Astrocyte of the spinal cord (primary cell): ENCODE measurements at regions not wholly inside any gene's neighbourhood (a gene's known extent, or its start where the extent isn't known, plus 50 kb on each side); places are given as distances from the start of the nearest gene placed in this dataset.
A peak's percentile ranks its signal among the peaks of the same experiment; 100 is the strongest.

Experiments
- DNase-seq: peaks from one replicate; pipeline ENCODE4 v3.0.0; 2011; ENCODE audit warnings: low read depth, low spot score
- H3K4me3 ChIP-seq: 2 replicates; pipeline ENCODE4 v1.5.1; 2011; ENCODE audit warnings: low read depth, mild to moderate bottlenecking, low read length, moderate library complexity
- in situ Hi-C: cut with HindIII; loops from 2 replicates; pipeline ENCODE4 v1.10.0; 2017; ENCODE audit warnings: low sequenced_read_pairs
- TF ChIP-seq, protein P1 (sequence below): IDR thresholded peaks from 2 replicates; pipeline ENCODE4 v1.5.1; 2012; ENCODE audit warnings: low read depth, mild to moderate bottlenecking, low read length, inconsistent platforms

DNA sequence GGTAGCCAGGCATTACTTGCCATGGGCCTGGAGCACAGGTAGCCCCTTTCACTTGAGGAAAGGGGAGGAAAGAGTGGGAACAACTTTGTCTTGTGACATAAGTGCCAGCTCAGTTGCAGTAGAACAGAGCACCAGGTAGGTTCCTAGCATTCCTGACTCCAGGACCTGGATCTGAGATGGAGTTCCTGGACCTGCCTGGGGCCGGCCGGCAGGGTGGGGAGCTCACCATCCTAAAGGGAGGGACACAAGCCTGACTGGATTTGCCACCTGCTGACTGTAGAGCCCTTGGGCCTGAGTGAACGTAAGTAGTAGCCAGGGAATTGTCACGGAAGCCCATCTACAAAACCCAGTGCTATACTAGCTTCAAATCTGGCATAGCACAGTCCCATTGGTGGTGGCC, 653.3 kb upstream of the CDH6 start:
- TF ChIP-seq, protein P1, sequence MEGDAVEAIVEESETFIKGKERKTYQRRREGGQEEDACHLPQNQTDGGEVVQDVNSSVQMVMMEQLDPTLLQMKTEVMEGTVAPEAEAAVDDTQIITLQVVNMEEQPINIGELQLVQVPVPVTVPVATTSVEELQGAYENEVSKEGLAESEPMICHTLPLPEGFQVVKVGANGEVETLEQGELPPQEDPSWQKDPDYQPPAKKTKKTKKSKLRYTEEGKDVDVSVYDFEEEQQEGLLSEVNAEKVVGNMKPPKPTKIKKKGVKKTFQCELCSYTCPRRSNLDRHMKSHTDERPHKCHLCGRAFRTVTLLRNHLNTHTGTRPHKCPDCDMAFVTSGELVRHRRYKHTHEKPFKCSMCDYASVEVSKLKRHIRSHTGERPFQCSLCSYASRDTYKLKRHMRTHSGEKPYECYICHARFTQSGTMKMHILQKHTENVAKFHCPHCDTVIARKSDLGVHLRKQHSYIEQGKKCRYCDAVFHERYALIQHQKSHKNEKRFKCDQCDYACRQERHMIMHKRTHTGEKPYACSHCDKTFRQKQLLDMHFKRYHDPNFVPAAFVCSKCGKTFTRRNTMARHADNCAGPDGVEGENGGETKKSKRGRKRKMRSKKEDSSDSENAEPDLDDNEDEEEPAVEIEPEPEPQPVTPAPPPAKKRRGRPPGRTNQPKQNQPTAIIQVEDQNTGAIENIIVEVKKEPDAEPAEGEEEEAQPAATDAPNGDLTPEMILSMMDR = no peak
- in situ Hi-C loops = no loop called here
- no peak overlapping the region for H3K4me3 ChIP-seq
- DNase-seq = no peak

DNA sequence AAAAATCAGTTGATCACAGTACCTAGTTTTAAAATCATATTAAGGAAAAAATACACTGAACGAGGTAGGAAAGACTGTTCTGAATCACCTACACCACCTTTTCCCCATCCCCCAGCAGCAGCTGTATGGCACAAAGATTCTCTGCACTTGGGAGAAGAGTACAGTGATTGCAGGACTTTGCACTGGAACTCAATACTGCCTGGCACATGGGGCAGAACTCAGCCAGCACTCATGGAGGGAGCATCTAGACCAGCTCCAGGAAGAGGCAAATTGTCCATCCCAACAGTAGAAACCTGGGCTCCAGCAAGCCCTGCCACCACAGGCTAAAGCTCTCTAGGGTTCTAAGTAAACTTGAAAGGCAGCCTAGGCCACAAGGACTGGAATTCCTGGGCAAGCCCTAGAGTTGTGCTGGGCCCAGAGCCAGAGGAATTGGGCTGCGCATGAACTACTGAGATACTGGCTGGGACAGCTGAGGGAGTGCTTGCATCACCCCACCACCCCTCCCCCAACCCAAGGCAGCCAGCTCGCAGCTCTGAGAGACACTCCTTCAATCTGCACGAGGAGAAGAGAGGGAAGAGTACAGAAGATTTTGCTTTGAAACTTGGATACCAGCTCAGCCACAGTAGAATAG, 654.4 kb upstream of the CDH6 start:
- TF ChIP-seq, protein P1 = no peak
- in situ Hi-C loops = no loop called here
- DNase-seq = peak; percentile 78
- H3K4me3 ChIP-seq = no peak overlapping the region

DNA sequence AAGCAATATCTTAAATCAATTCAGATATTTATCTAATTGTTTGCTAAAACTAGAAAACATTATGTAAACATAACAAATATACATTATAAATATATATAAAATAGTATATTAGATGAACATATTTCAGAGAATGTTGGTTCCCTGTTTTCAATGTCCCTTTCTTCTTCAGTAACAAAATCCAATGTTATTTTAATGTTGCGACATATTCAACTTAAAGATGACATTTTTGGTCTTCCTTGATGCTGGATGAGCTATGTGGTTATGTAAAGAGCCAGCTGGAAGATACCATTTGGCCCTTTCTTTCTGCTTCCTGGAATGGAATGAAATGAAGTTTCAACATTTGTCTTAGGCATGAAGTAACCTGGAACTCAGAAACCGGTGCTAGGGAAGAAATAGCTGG, 668.1 kb upstream of the CDH6 start:
- in situ Hi-C loops = no loop called here
- TF ChIP-seq, protein P1 = no peak
- no peak overlapping the region for H3K4me3 ChIP-seq
- DNase-seq = no peak

DNA sequence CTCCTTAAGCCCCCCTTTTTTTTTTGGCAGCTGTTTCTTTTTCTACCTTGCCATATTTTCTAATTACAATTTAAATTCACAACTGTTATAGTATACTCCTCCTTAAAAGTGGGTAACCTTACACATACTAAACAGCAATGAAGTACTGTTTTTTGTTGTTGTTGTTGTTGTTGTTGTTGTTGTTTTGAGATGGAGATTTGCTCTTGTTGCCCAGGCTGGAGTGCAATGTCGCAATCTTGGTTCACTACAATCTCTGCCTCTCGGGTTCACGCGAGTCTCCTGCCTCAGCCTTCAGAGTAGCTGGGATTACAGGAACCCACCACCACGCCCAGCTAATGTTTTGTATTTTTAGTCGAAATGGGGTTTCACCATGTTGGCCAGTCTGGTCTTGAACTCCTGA, 669.1 kb upstream of the CDH6 start:
- in situ Hi-C loops = no loop called here
- DNase-seq = no peak
- TF ChIP-seq, protein P1 = no peak
- no peak overlapping the region for H3K4me3 ChIP-seq

- no peak overlapping the region for H3K4me3 ChIP-seq
- TF ChIP-seq, protein P1 = no peak
- in situ Hi-C loops = no loop called here
- no peak for DNase-seq
Observed at GRCh38 chr5:30523061-30523460, 670.4 kb upstream of the CDH6 start.

DNA sequence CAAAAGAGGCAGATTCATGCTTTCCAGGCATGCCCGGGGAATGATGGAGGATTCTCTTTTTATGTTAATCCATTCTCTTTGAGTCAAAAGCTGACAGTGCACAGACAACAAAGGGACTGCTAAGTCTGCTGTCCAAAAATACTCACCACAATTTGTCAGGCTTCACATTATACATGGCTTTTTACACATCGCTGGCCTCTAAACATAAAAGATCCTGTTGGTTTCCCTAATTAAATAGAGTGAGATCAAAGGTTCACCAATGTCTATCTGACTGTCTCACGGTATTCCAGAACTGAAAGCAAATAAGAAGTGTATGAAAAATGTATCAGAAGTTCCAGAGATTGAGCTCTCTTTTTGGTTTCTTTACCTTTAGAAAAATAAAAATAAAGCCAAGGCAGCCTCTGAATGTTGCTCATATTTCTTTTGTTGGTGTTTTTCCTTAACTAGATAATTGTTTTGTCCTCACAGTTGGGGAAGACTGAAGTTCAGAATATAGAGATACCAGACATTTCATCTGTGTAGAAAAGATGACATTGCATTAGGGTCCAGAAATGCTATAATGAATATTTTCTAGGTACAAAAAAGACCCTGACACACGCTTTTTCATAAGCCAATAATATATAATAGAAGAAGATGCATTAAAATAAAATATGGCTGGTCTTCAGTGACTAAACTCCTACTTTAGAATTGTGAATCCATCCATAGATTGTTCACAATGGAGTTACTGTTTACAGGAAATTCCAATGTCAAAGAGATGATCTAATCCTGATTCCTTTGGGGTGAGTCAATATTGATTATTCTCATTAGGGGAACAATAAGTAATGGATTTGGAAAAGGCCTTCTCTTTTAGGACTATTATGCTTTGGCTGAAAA, 688.2 kb upstream of the CDH6 start:
- no peak overlapping the region for H3K4me3 ChIP-seq
- TF ChIP-seq, protein P1 = no peak
- in situ Hi-C loops = no loop called here
- DNase-seq = peak; percentile 72
